ENCODE measurements at regions not wholly inside any gene's neighbourhood (a gene's known extent, or its start where the extent isn't known, plus 50 kb on each side); places are given as distances from the start of the nearest gene placed in this dataset.

GRCh38 chr13:42384265-42384664, 112.3 kb downstream of the AKAP11 start:
- intact Hi-C loops (cut with micrococcal nuclease) = no loop called here
- Mint-ChIP-seq H3K4me1 (peaks cover 31% of the 10 kb centered on the region), H3K27ac (no peak overlapping the region), H3K27me3 (no peaks in the 10 kb centered on the region), H3K4me3 (no peak overlapping the region), H3K9me3 (no peaks in the 10 kb centered on the region), H3K36me3 (ENCODE audit: low read depth) (no peaks in the 10 kb centered on the region)
- TF ChIP-seq, protein P1, sequence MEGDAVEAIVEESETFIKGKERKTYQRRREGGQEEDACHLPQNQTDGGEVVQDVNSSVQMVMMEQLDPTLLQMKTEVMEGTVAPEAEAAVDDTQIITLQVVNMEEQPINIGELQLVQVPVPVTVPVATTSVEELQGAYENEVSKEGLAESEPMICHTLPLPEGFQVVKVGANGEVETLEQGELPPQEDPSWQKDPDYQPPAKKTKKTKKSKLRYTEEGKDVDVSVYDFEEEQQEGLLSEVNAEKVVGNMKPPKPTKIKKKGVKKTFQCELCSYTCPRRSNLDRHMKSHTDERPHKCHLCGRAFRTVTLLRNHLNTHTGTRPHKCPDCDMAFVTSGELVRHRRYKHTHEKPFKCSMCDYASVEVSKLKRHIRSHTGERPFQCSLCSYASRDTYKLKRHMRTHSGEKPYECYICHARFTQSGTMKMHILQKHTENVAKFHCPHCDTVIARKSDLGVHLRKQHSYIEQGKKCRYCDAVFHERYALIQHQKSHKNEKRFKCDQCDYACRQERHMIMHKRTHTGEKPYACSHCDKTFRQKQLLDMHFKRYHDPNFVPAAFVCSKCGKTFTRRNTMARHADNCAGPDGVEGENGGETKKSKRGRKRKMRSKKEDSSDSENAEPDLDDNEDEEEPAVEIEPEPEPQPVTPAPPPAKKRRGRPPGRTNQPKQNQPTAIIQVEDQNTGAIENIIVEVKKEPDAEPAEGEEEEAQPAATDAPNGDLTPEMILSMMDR (IDR thresholded peaks at IDR 0.05) = no peak
- no peak for ATAC-seq (ENCODE audit: low read depth)
- ChIA-PET CTCF (no interaction called here), POLR2A (interaction anchor here (0.6 to 1.1 kb wide), 2 partner anchors 11 to 1372 kb away, joined by 3 to 11 read pairs; no protein-coding TSS in a partner anchor)
- no peak for DNase-seq

GRCh38 chr13:42388326-42388725, 116.4 kb downstream of the AKAP11 start:
- Mint-ChIP-seq H3K27me3 (no peaks in the 10 kb centered on the region), H3K4me1 (peaks cover 7% of the 10 kb centered on the region), H3K9me3 (no peaks in the 10 kb centered on the region), H3K36me3 (ENCODE audit: low read depth) (no peaks in the 10 kb centered on the region), H3K4me3 (no peak overlapping the region), H3K27ac (no peak overlapping the region)
- ChIA-PET POLR2A (interaction anchor here (0.6 kb wide), 1 partner anchor 601 kb away, joined by 9 read pairs; no protein-coding TSS in a partner anchor), CTCF (no interaction called here)
- TF ChIP-seq, protein P1 (IDR thresholded peaks at IDR 0.05) = no peak
- DNase-seq = no peak
- no peak for ATAC-seq (ENCODE audit: low read depth)
- intact Hi-C loops (cut with micrococcal nuclease) = no loop called here

- H3K4me1 Mint-ChIP-seq = peaks cover 7% of the 10 kb centered on the region
- H3K27me3 Mint-ChIP-seq = no peaks in the 10 kb centered on the region
- H3K36me3 Mint-ChIP-seq (ENCODE audit: low read depth) = no peaks in the 10 kb centered on the region
- no peaks in the 10 kb centered on the region for H3K9me3 Mint-ChIP-seq
- no peak overlapping the region for H3K27ac Mint-ChIP-seq
- TF ChIP-seq, protein P1 (IDR thresholded peaks at IDR 0.05) = no peak
- ATAC-seq (ENCODE audit: low read depth) (no peak), DNase-seq (no peak)
- H3K4me3 Mint-ChIP-seq = no peak overlapping the region
- POLR2A ChIA-PET = interaction anchor here (0.6 kb wide), 1 partner anchor 36 kb away, joined by 3 read pairs; no protein-coding TSS in a partner anchor
- intact Hi-C loops (cut with micrococcal nuclease) = no loop called here
- CTCF ChIA-PET = no interaction called here
Observed at GRCh38 chr13:42389041-42389440, 117.1 kb downstream of the AKAP11 start.

DNA sequence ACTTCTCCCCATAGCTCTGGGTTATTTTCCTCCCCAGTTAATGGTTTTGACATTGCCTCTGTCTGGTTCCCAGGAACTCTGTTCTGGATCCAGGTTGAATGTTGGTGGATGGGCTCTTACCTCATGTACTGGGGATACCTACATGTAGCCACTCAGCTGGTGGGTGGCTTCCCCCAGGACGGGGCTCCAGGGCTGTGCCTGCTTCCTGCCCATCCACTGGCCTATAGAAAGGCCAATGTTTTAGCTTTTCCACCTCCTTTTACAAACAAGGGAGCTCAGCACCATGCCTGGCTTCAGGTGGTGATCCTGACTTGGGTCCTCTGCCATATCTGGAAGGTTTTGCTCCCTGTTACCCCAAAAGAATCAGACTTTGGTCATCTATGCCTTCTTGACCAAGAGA, 120.2 kb downstream of the AKAP11 start:
- POLR2A ChIA-PET = interaction anchor here (1.7 kb wide), 1 partner anchor 12 kb away, joined by 5 read pairs; no protein-coding TSS in a partner anchor
- TF ChIP-seq, protein P1 (IDR thresholded peaks at IDR 0.05) = no peak
- no peaks in the 10 kb centered on the region for H3K36me3 Mint-ChIP-seq (ENCODE audit: low read depth)
- DNase-seq (no peak), ATAC-seq (ENCODE audit: low read depth) (no peak)
- no peaks in the 10 kb centered on the region for H3K9me3 Mint-ChIP-seq
- intact Hi-C loops (cut with micrococcal nuclease) = no loop called here
- H3K4me1 Mint-ChIP-seq = peaks cover 33% of the 10 kb centered on the region
- H3K4me3 Mint-ChIP-seq = no peak overlapping the region
- no peak overlapping the region for H3K27ac Mint-ChIP-seq
- no peaks in the 10 kb centered on the region for H3K27me3 Mint-ChIP-seq
- CTCF ChIA-PET = no interaction called here

- Mint-ChIP-seq H3K9me3 (no peaks in the 10 kb centered on the region), H3K4me3 (no peak overlapping the region), H3K4me1 (peaks cover 33% of the 10 kb centered on the region), H3K27ac (no peak overlapping the region), H3K36me3 (ENCODE audit: low read depth) (no peaks in the 10 kb centered on the region), H3K27me3 (no peaks in the 10 kb centered on the region)
- CTCF ChIA-PET = no interaction called here
- no peak for DNase-seq
- TF ChIP-seq, protein P1 (IDR thresholded peaks at IDR 0.05) = no peak
- POLR2A ChIA-PET = no interaction called here
- intact Hi-C loops (cut with micrococcal nuclease) = no loop called here
- no peak for ATAC-seq (ENCODE audit: low read depth)
Observed at GRCh38 chr13:42392716-42393572, 121.0 kb downstream of the AKAP11 start.

All from activated B cell treated with CpG ODN at 0.5 μM for 24 hours (primary cell).